ENCODE measurements at regions not wholly inside any gene's neighbourhood (a gene's known extent, or its start where the extent isn't known, plus 50 kb on each side); places are given as distances from the start of the nearest gene placed in this dataset.

- Mint-ChIP-seq H3K9me3 (ENCODE audit: unreplicated experiment) (peaks cover 6% of the 10 kb centered on the region), H3K4me1 (ENCODE audit: low read depth, unreplicated experiment) (no peaks in the 10 kb centered on the region), H3K27ac (ENCODE audit: unreplicated experiment) (no peak overlapping the region), H3K36me3 (ENCODE audit: unreplicated experiment) (no peaks in the 10 kb centered on the region), H3K27me3 (ENCODE audit: unreplicated experiment) (peaks cover 1% of the 10 kb centered on the region), H3K4me3 (ENCODE audit: unreplicated experiment) (no peak overlapping the region)
- no peak for TF ChIP-seq CTCF (IDR thresholded peaks at IDR 0.05; ENCODE audit: partially characterized antibody, unreplicated experiment)
- no peak for DNase-seq
Observed at GRCh38 chr15:60243769-60244168, 154.0 kb downstream of the ANXA2 start.

- Mint-ChIP-seq H3K4me3 (ENCODE audit: unreplicated experiment) (no peak overlapping the region), H3K9me3 (ENCODE audit: unreplicated experiment) (peaks cover 6% of the 10 kb centered on the region), H3K36me3 (ENCODE audit: unreplicated experiment) (no peaks in the 10 kb centered on the region), H3K27ac (ENCODE audit: unreplicated experiment) (no peak overlapping the region), H3K4me1 (ENCODE audit: low read depth, unreplicated experiment) (no peaks in the 10 kb centered on the region), H3K27me3 (ENCODE audit: unreplicated experiment) (peaks cover 1% of the 10 kb centered on the region)
- DNase-seq = no peak
- TF ChIP-seq CTCF (IDR thresholded peaks at IDR 0.05; ENCODE audit: partially characterized antibody, unreplicated experiment) = no peak
Observed at GRCh38 chr15:60244813-60245212, 153.0 kb downstream of the ANXA2 start.

GRCh38 chr15:60250316-60250715 is 147.5 kb downstream of the ANXA2 start:
- no peaks in the 10 kb centered on the region for H3K9me3 Mint-ChIP-seq (ENCODE audit: unreplicated experiment)
- no peak for DNase-seq
- no peaks in the 10 kb centered on the region for H3K27me3 Mint-ChIP-seq (ENCODE audit: unreplicated experiment)
- H3K27ac Mint-ChIP-seq (ENCODE audit: unreplicated experiment) = no peak overlapping the region
- H3K36me3 Mint-ChIP-seq (ENCODE audit: unreplicated experiment) = no peaks in the 10 kb centered on the region
- no peak overlapping the region for H3K4me3 Mint-ChIP-seq (ENCODE audit: unreplicated experiment)
- no peaks in the 10 kb centered on the region for H3K4me1 Mint-ChIP-seq (ENCODE audit: low read depth, unreplicated experiment)
- TF ChIP-seq CTCF (IDR thresholded peaks at IDR 0.05; ENCODE audit: partially characterized antibody, unreplicated experiment) = no peak

GRCh38 chr15:60251300-60252070 is 146.3 kb downstream of the ANXA2 start:
- H3K4me1 Mint-ChIP-seq (ENCODE audit: low read depth, unreplicated experiment) = no peaks in the 10 kb centered on the region
- no peaks in the 10 kb centered on the region for H3K9me3 Mint-ChIP-seq (ENCODE audit: unreplicated experiment)
- H3K36me3 Mint-ChIP-seq (ENCODE audit: unreplicated experiment) = no peaks in the 10 kb centered on the region
- DNase-seq = no peak
- no peak overlapping the region for H3K4me3 Mint-ChIP-seq (ENCODE audit: unreplicated experiment)
- no peak overlapping the region for H3K27ac Mint-ChIP-seq (ENCODE audit: unreplicated experiment)
- no peaks in the 10 kb centered on the region for H3K27me3 Mint-ChIP-seq (ENCODE audit: unreplicated experiment)
- no peak for TF ChIP-seq CTCF (IDR thresholded peaks at IDR 0.05; ENCODE audit: partially characterized antibody, unreplicated experiment)

- Mint-ChIP-seq H3K4me1 (ENCODE audit: low read depth, unreplicated experiment) (no peaks in the 10 kb centered on the region), H3K36me3 (ENCODE audit: unreplicated experiment) (no peaks in the 10 kb centered on the region), H3K27me3 (ENCODE audit: unreplicated experiment) (no peaks in the 10 kb centered on the region), H3K27ac (ENCODE audit: unreplicated experiment) (no peak overlapping the region), H3K9me3 (ENCODE audit: unreplicated experiment) (no peaks in the 10 kb centered on the region), H3K4me3 (ENCODE audit: unreplicated experiment) (no peak overlapping the region)
- DNase-seq = no peak
- no peak for TF ChIP-seq CTCF (IDR thresholded peaks at IDR 0.05; ENCODE audit: partially characterized antibody, unreplicated experiment)
Observed at GRCh38 chr15:60254416-60254815, 143.4 kb downstream of the ANXA2 start.

Measured in glutamatergic neuron (in vitro differentiated cells).